Bronchial epithelial cell (primary cell): ENCODE measurements at regions not wholly inside any gene's neighbourhood (a gene's known extent, or its start where the extent isn't known, plus 50 kb on each side); places are given as distances from the start of the nearest gene placed in this dataset.

Experiments used
- DNase-seq: peaks from one replicate; pipeline ENCODE4 v3.0.0-alpha.2; 2010; ENCODE audit warnings: low read depth
- FAIRE-seq: peaks from 2 replicates; lab custom pipeline; 2011; peaks lifted over from hg19 to GRCh38; lab: Jason Lieb, UNC
- H3K27me3 ChIP-seq: 2 replicates; pipeline ENCODE4 v1.5.1; 2011; ENCODE audit warnings: low read length; ENCODE audit not compliant: control insufficient read depth, insufficient read depth
- H3K36me3 ChIP-seq: 2 replicates; pipeline ENCODE4 v1.5.1; 2011; ENCODE audit warnings: low read length; ENCODE audit not compliant: control insufficient read depth, insufficient read depth
- H3K4me3 ChIP-seq: 2 replicates; pipeline ENCODE4 v1.5.1; 2011; ENCODE audit warnings: mild to moderate bottlenecking, low read depth, low read length, control low read depth
- CTCF ChIP-seq: IDR thresholded peaks from 2 replicates; pipeline ENCODE4 v1.5.1; 2011; ENCODE audit warnings: mild to moderate bottlenecking, moderate library complexity, low read length, control low read depth, inconsistent platforms; ENCODE audit not compliant: insufficient read depth, severe bottlenecking

- Histone ChIP-seq H3K27me3 (no peaks in the 10 kb centered on the region), H3K36me3 (no peaks in the 10 kb centered on the region), H3K4me3 (no peak overlapping the region)
- DNase-seq = no peak
- FAIRE-seq = no peak
- no peak for TF ChIP-seq CTCF
Measured at GRCh38 chr10:62643606-62644587, 160.6 kb upstream of the ADO start.

GRCh38 chr10:62647375-62648092 is 157.0 kb upstream of the ADO start:
- no peaks in the 10 kb centered on the region for H3K36me3 ChIP-seq
- no peak for TF ChIP-seq CTCF
- FAIRE-seq = no peak
- no peaks in the 10 kb centered on the region for H3K27me3 ChIP-seq
- no peak overlapping the region for H3K4me3 ChIP-seq
- DNase-seq = no peak

- TF ChIP-seq CTCF = no peak
Measured at GRCh38 chr10:62648921-62649320, 155.6 kb upstream of the ADO start.

GRCh38 chr10:62650411-62650810 is 154.1 kb upstream of the ADO start:
- no peak for TF ChIP-seq CTCF
- FAIRE-seq (no peak), DNase-seq (peak; percentile 12)
- H3K36me3 ChIP-seq = no peaks in the 10 kb centered on the region
- H3K27me3 ChIP-seq = no peaks in the 10 kb centered on the region
- no peak overlapping the region for H3K4me3 ChIP-seq

More at GRCh38 chr10:62648921-62649320, 155.6 kb upstream of the ADO start:
- FAIRE-seq (no peak), DNase-seq (no peak)
- Histone ChIP-seq H3K4me3 (no peak overlapping the region), H3K36me3 (no peaks in the 10 kb centered on the region), H3K27me3 (no peaks in the 10 kb centered on the region)

GRCh38 chr10:62651341-62651740 is 153.2 kb upstream of the ADO start:
- FAIRE-seq (no peak), DNase-seq (peak; percentile 5)
- no peak for TF ChIP-seq CTCF
- no peaks in the 10 kb centered on the region for H3K36me3 ChIP-seq
- H3K4me3 ChIP-seq = no peak overlapping the region
- no peaks in the 10 kb centered on the region for H3K27me3 ChIP-seq
